ENCODE measurements at regions not wholly inside any gene's neighbourhood (a gene's known extent, or its start where the extent isn't known, plus 50 kb on each side); places are given as distances from the start of the nearest gene placed in this dataset.

GRCh38 chr2:128726911-128727310, 408.2 kb upstream of the HS6ST1 start:
- Histone ChIP-seq H3K4me3 (no peak overlapping the region), H3K79me2 (ENCODE audit: low read depth) (no peaks in the 10 kb centered on the region), H3F3A (ENCODE audit: low read depth) (no peaks in the 10 kb centered on the region), H3K27me3 (no peaks in the 10 kb centered on the region), H4K20me1 (ENCODE audit: low read depth) (no peaks in the 10 kb centered on the region), H3K27ac (no peak overlapping the region), H3K9ac (no peak overlapping the region), H2AFZ (replicated peaks) (no peak overlapping the region), H3K9me3 (ENCODE audit: low read depth) (no peaks in the 10 kb centered on the region), H3K4me2 (no peak overlapping the region), H3K4me1 (peaks cover 9% of the 10 kb centered on the region), H3K36me3 (no peaks in the 10 kb centered on the region)
- DNase-seq (ENCODE audit: low spot score) = no peak
- Mint-ChIP-seq H3K27me3 (ENCODE audit: insufficient read depth, low read depth) (peaks cover 7% of the 10 kb centered on the region), H3K4me3 (no peak overlapping the region), H3K36me3 (no peaks in the 10 kb centered on the region), H3K9me3 (peaks cover 21% of the 10 kb centered on the region), H3K4me1 (peaks cover under 1% of the 10 kb centered on the region), H3K27ac (no peak overlapping the region)
- TF ChIP-seq, protein P1, sequence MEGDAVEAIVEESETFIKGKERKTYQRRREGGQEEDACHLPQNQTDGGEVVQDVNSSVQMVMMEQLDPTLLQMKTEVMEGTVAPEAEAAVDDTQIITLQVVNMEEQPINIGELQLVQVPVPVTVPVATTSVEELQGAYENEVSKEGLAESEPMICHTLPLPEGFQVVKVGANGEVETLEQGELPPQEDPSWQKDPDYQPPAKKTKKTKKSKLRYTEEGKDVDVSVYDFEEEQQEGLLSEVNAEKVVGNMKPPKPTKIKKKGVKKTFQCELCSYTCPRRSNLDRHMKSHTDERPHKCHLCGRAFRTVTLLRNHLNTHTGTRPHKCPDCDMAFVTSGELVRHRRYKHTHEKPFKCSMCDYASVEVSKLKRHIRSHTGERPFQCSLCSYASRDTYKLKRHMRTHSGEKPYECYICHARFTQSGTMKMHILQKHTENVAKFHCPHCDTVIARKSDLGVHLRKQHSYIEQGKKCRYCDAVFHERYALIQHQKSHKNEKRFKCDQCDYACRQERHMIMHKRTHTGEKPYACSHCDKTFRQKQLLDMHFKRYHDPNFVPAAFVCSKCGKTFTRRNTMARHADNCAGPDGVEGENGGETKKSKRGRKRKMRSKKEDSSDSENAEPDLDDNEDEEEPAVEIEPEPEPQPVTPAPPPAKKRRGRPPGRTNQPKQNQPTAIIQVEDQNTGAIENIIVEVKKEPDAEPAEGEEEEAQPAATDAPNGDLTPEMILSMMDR (IDR thresholded peaks at IDR 0.05) = no peak
- TF ChIP-seq EZH2 (IDR thresholded peaks at IDR 0.05) (no peak), EZH2phosphoT487 (IDR thresholded peaks at IDR 0.05) (no peak)

DNA sequence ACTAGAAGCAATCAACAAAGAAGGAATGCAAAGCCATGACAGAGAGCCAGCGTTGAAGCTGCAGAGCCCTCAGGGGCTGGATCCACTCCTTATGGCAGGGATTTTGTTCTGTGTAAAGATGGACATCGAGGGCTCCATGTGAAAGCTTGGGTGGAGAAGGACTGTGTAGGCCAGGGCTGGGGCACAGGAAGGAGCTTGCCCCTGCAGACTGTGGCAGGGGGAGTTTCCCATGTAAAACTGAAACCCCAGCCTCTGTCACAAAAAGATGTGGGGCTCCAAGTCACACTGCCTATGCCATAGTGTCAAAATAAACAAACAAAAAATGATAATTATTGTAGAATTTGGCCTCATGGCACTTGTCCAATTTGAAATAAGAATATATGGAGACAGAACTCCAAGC, 408.7 kb upstream of the HS6ST1 start:
- H2AFZ ChIP-seq (replicated peaks) = no peak overlapping the region

DNA sequence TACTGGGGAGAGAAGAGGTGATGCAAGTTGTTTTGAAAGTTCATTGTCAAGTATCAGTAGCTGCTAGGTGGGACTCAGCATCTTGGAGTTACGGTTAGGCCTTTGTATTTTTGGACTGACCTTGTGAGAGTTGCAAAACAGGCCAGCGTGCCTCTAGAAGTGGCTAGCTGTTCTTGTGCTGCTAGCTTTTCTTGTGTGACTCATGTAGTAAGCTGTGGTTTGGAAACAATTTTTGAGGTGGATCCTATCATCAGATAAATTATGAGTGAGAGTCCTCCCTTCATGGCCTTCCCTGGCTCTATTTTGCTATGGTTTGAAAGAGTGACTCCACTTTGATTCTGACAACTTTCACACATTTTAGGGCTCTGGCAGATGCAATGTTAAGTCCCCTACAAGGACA, 409.2 kb upstream of the HS6ST1 start:
- H3K4me2 ChIP-seq = no peak overlapping the region

More for the DNA sequence above, 408.7 kb upstream of the HS6ST1 start:
- DNase-seq (ENCODE audit: low spot score) = no peak
- Histone ChIP-seq H3K9ac (no peak overlapping the region), H3K9me3 (ENCODE audit: low read depth) (no peaks in the 10 kb centered on the region), H3F3A (ENCODE audit: low read depth) (no peaks in the 10 kb centered on the region), H4K20me1 (ENCODE audit: low read depth) (no peaks in the 10 kb centered on the region), H3K4me1 (peaks cover 8% of the 10 kb centered on the region), H3K27me3 (no peaks in the 10 kb centered on the region), H3K4me2 (no peak overlapping the region), H3K27ac (no peak overlapping the region), H3K79me2 (ENCODE audit: low read depth) (no peaks in the 10 kb centered on the region), H3K36me3 (no peaks in the 10 kb centered on the region), H3K4me3 (no peak overlapping the region)
- no peak for TF ChIP-seq EZH2phosphoT487 (IDR thresholded peaks at IDR 0.05)
- no peak for TF ChIP-seq EZH2 (IDR thresholded peaks at IDR 0.05)
- TF ChIP-seq, protein P1 (IDR thresholded peaks at IDR 0.05) = no peak
- Mint-ChIP-seq H3K36me3 (no peaks in the 10 kb centered on the region), H3K27me3 (ENCODE audit: insufficient read depth, low read depth) (peaks cover 7% of the 10 kb centered on the region), H3K27ac (no peak overlapping the region), H3K9me3 (peaks cover 21% of the 10 kb centered on the region), H3K4me1 (no peaks in the 10 kb centered on the region), H3K4me3 (no peak overlapping the region)

More for the DNA sequence above, 409.2 kb upstream of the HS6ST1 start:
- H3K9me3 Mint-ChIP-seq = peaks cover 21% of the 10 kb centered on the region
- Histone ChIP-seq H3K4me3 (no peak overlapping the region), H3K4me1 (peaks cover 3% of the 10 kb centered on the region), H2AFZ (replicated peaks) (no peak overlapping the region), H3F3A (ENCODE audit: low read depth) (no peaks in the 10 kb centered on the region), H3K27ac (no peak overlapping the region), H4K20me1 (ENCODE audit: low read depth) (no peaks in the 10 kb centered on the region), H3K27me3 (no peaks in the 10 kb centered on the region), H3K36me3 (no peaks in the 10 kb centered on the region), H3K9me3 (ENCODE audit: low read depth) (no peaks in the 10 kb centered on the region), H3K9ac (no peak overlapping the region), H3K79me2 (ENCODE audit: low read depth) (no peaks in the 10 kb centered on the region)
- no peak for DNase-seq (ENCODE audit: low spot score)
- H3K27ac Mint-ChIP-seq = no peak overlapping the region
- no peaks in the 10 kb centered on the region for H3K4me1 Mint-ChIP-seq
- H3K27me3 Mint-ChIP-seq (ENCODE audit: insufficient read depth, low read depth) = peaks cover 7% of the 10 kb centered on the region
- TF ChIP-seq EZH2 (IDR thresholded peaks at IDR 0.05) (no peak), EZH2phosphoT487 (IDR thresholded peaks at IDR 0.05) (no peak)
- TF ChIP-seq, protein P1 (IDR thresholded peaks at IDR 0.05) = no peak
- H3K36me3 Mint-ChIP-seq = no peaks in the 10 kb centered on the region
- H3K4me3 Mint-ChIP-seq = no peak overlapping the region

All from neural progenitor cell (in vitro differentiated cells).